Renal cortex interstitium (tissue), 11 donors: ENCODE measurements at regions not wholly inside any gene's neighbourhood (a gene's known extent, or its start where the extent isn't known, plus 50 kb on each side); places are given as distances from the start of the nearest gene placed in this dataset.

Experiments used
- DNase-seq, 11 donors: peaks; one replicate each; pipeline ENCODE4 v3.0.0-alpha.2; 2013; ENCODE audit warnings: low read depth in 9 of 11, low spot score in 4 of 11; ENCODE audit errors: extremely low read depth in 1 of 11

- DNase-seq = no peak
These were observed 658.2 kb upstream of the CCDC54 start for GRCh38 chr3:106719077-106719476.

- no peak for DNase-seq
These were observed 657.7 kb upstream of the CCDC54 start for GRCh38 chr3:106719583-106719982.

- no peak for DNase-seq
These were observed 656.7 kb upstream of the CCDC54 start for GRCh38 chr3:106720510-106720909.

- DNase-seq = no peak
These were observed 651.7 kb upstream of the CCDC54 start for GRCh38 chr3:106725566-106725965.

GRCh38 chr3:106728315-106729098, 648.7 kb upstream of the CCDC54 start:
- DNase-seq = no peak

GRCh38 chr3:106729481-106729880, 647.8 kb upstream of the CCDC54 start:
- no peak for DNase-seq

- DNase-seq = no peak
These were observed 646.0 kb upstream of the CCDC54 start for GRCh38 chr3:106731230-106731629.

- no peak for DNase-seq
These were observed 642.5 kb upstream of the CCDC54 start for GRCh38 chr3:106734712-106735111.

- no peak for DNase-seq
These were observed 640.0 kb upstream of the CCDC54 start for GRCh38 chr3:106737265-106737664.

- DNase-seq = no peak
These were observed 637.1 kb upstream of the CCDC54 start for GRCh38 chr3:106740116-106740515.

- no peak for DNase-seq
These were observed 631.7 kb upstream of the CCDC54 start for GRCh38 chr3:106745344-106746168.

GRCh38 chr3:106746286-106746685, 631.0 kb upstream of the CCDC54 start:
- no peak for DNase-seq

- DNase-seq = no peak
These were observed 628.6 kb upstream of the CCDC54 start for GRCh38 chr3:106748472-106749262.

- DNase-seq = no peak
These were observed 627.1 kb upstream of the CCDC54 start for GRCh38 chr3:106750092-106750491.

GRCh38 chr3:106755336-106755735, 621.9 kb upstream of the CCDC54 start:
- no peak for DNase-seq

GRCh38 chr3:106756901-106757300, 620.3 kb upstream of the CCDC54 start:
- DNase-seq = no peak

- no peak for DNase-seq
These were observed 618.8 kb upstream of the CCDC54 start for GRCh38 chr3:106758459-106758858.

GRCh38 chr3:106759731-106760130, 617.5 kb upstream of the CCDC54 start:
- DNase-seq = no peak

GRCh38 chr3:106765342-106765741, 611.9 kb upstream of the CCDC54 start:
- DNase-seq = no peak
